Right renal cortex interstitium (tissue), 3 donors: ENCODE measurements at regions not wholly inside any gene's neighbourhood (a gene's known extent, or its start where the extent isn't known, plus 50 kb on each side); places are given as distances from the start of the nearest gene placed in this dataset.
"Not testable (repeated sequence)": the region's sequence is repeated elsewhere in the genome, so short reads cannot be mapped to it uniquely, and the experiment has no call there.

ENCODE experiments used
- DNase-seq, 3 donors: peaks; one replicate each; pipeline ENCODE4 v3.0.0-alpha.2; 2013; ENCODE audit warnings: low read depth in 3 of 3, low spot score in 2 of 3

- DNase-seq: no peak
These were observed 328.2 kb upstream of the COL3A1 start for GRCh38 chr2:188645986-188646385.

DNA sequence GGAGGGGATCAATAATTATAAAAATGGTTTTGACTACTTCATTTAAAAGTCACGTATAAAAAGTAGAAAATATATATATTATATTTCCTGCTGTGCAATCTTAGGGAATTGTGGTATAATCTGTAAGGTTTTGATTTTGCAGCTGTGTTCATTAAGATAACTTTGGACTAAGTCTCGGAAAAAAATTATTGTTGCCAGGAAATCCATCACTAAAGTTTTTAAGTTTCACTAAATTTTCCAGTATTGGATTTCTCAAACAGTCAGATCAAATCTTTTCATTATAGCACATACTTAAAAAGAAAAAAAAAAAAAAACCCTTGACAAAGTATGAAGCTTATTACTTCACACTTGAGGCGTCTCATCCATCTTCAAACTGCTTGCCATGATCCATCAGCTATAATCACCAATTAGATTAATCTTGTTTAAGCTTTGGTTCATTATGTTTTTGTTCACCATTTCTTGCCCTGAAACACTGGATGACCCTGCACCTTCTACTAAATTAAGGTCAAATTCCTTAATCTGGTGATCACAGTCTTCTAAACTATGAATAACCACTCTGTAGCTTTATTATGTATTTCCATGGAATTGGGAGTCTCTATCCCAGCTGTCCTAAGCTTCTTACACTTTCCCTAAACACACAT is 326.6 kb upstream of the COL3A1 start:
- no peak for DNase-seq

GRCh38 chr2:188659656-188660406 is 314.3 kb upstream of the COL3A1 start:
- DNase-seq: no peak

DNA sequence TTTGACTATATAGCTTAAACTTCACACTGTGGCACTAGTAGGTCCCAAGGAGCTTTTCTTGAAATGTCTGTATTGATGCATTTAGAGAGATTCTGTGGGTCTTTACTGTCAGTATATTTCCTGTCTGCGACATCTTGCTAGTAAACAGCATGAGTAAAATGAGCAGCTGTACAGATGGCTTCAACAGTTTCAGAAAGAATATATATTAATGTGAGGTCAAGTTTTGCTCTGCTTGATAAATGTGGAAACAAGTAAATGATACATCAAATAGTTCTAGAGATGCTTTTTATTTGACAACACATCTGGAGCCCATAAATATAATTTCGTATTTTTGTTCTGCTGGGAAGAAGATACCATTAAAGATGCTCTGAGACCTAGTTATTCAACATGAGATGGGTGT is 310.9 kb upstream of the COL3A1 start:
- DNase-seq: no peak

DNA sequence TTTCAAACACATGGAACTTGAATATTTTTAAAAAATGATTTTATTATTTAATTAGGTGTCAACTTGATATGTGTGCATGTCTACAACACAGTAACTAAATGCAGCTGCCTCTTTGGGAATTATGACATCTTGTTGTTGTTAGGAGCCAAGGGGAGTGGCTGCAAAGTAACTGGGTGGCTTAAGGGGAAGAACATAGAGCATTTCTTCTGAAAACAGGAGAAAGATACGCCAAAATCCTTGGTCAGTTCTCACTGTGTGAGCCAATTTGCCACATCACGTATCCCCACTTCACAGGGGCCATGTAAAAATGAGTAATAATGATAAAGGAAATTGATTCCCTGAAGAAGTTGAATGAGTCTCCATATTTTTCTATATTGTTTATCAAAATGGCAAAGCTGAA is 309.8 kb upstream of the COL3A1 start:
- no peak for DNase-seq

DNA sequence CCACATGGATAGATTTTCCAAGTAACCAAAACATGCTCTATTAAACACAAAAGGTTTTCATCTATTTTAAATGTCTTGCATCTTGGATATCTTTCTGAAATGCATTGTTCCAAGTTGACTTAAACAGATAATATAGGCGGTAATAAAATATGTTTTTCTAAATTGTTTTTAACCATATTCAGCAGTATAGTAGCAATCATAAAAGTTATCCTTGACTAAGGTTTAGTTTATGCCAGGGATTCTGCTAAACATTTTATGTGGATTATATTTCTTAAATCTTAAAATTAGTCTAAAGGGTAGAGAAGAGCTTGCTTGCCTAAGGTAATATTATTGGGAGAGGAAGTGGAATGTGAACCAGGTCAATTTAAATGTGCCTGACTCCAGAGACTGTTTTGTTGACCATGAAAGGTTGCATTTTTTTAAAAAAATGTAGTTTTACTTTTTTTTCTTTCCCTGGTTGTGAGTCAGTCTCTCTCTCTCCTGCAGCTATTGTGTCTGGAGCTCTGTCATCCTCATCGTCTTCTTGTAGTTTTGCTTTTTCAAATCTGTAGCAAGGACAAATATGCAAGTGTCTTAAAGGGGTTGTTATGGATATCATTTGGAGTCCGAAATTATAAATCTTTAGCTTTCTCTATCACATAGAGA is 309.1 kb upstream of the COL3A1 start:
- DNase-seq: no peak

GRCh38 chr2:188665727-188666304 is 308.4 kb upstream of the COL3A1 start:
- no peak for DNase-seq

GRCh38 chr2:188666503-188666902 is 307.7 kb upstream of the COL3A1 start:
- no peak for DNase-seq

- no peak for DNase-seq
These were observed 306.0 kb upstream of the COL3A1 start for GRCh38 chr2:188668017-188668680.

- DNase-seq: no peak
These were observed 298.7 kb upstream of the COL3A1 start for GRCh38 chr2:188675391-188676009.

DNA sequence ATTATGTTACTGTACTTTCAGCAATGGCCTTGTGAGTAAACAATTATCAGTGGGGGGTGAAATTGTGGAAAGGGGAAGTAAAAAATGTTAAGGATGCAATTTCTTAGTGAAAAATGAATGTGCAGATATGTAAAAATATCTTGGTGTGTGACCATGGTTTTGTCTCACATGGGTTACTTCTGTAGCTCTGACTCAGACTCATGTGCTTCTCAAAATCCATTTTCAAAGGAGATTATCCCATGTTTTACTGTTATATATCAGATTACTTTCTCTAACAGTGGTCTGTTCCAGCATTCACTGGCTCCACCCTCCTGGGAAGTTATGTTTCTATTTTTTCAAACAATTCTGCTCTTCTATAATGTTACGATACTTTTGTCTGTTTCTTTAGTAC is 298.2 kb upstream of the COL3A1 start:
- DNase-seq: no peak

DNA sequence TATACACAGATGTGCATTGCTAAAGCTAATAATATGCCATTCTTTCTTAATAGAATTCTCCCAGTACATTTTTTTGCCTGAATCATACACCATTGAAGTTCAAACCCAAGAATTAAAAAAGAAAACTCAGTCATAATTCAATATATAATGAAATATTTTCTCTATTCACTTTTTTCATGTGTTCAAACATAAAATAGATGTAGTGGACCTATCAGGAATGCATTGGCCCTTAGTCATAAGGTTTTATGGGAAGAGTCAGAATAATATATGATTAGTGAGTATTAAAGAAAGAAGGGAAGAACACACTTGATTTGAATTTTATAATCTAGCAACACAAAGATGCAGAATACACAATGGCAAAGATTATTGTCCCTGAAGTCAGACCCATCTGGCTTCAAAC is 297.0 kb upstream of the COL3A1 start:
- DNase-seq: no peak

DNA sequence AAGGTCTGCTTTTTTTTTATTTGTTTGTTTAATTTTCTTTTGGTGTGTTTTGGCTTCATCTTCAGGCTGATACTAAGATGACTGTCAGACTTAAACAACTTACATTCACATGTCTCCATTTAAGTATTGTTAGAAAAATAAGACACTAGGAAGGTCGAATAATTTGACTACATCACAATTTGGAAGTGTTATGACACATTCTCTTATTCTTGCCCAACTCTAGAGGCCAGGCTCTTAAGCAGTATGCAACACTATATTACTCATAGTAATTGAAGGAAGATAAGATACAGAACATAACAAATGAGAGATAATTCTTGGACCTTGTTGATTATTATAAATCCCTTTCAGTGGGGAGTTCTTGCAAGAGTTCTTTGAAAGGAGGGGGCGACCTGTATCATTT is 295.3 kb upstream of the COL3A1 start:
- no peak for DNase-seq

DNA sequence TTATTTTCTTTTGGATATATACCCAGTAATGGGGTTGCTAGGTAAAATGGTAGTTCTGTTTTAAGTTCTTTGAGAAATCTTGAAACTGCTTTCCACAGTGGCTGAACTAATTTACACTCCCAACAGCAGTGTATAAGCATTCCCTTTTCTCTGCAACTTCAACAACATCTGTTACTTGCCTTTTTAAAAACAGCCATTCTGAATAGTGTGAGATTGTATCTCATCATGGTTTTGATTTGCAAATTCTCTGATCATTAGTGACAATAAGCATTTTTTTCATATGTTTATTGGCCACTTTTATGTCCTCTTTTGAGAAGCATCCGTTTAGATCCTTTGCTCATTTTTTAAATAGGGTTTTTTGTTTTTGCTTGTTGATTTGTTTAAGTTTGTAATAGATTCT is 291.3 kb upstream of the COL3A1 start:
- no peak for DNase-seq

GRCh38 chr2:188684795-188685194 is 289.4 kb upstream of the COL3A1 start:
- no peak for DNase-seq

DNA sequence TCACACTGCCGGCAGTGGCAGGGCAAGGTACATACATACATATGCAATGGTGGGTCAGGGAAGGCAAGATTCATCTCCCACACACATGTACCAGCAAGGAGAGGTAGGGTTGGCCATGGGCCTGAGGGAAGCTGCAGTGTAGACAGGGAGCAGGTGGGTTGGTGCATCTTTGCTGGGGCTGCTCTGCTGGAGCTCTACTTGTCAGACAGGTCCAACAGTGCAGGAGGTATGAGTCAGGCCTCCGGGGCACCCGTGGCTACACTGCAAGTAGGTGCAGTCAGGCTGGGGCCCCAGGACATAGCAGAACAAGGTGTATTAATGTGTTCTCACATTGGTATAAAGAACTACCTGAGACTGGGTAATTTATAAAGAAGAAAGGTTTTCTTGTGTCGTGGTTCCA is 281.1 kb upstream of the COL3A1 start:
- no peak for DNase-seq

DNA sequence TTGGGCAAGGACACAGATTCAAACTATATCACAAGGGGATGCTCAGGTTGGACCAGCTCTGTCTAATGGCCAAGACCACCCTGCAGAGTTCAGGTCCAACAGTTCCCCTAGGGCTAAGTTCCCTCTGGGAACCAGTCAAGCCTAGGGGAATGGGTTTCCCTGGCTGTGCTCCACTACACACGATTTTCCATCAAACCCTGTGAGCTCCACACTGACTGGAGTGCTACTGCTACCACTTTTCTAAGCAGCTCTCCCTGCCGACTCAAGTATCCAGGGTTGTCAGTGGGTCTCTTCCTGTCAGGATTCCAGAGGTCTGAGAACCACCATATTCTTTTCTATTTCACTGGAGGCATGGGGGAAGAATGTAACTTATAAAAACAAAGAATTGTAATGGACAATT is 280.4 kb upstream of the COL3A1 start:
- no peak for DNase-seq

DNA sequence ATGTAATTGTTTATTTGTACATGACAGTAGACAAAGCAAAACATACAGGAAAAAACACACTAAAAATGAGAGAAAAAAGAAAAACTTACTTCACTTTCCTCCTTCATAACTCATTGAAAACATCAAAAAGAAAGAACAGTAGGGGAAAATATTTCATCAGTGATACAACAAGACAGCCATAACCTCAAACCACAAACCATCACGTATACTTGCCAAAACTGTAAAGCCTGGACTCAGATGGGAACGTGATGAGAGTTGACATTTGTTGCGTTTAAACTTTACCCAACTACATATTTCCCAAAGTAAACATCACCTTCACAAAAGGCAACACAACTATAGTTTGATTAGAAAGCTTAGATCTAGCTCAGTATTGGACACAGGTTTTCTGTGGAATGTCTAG is 278.2 kb upstream of the COL3A1 start:
- DNase-seq: no peak

GRCh38 chr2:188698151-188698550 is 276.0 kb upstream of the COL3A1 start:
- not testable (repeated sequence) for DNase-seq

GRCh38 chr2:188701836-188702235 is 272.3 kb upstream of the COL3A1 start:
- DNase-seq: no peak

GRCh38 chr2:188705191-188705590 is 269.0 kb upstream of the COL3A1 start:
- no peak for DNase-seq
